PC-9 (cell line): ENCODE measurements at regions not wholly inside any gene's neighbourhood (a gene's known extent, or its start where the extent isn't known, plus 50 kb on each side); places are given as distances from the start of the nearest gene placed in this dataset.

Experiments used
- BruUV-seq: library from RNA; stranded (reverse); fragments of 400-500 nt; replicated peaks from 2 replicates; lab custom pipeline; 2021; lab: Mats Ljungman, UMichigan
- CTCF ChIA-PET: fragments of 300-600 bp; sonication (Branson Sonifier 250); formaldehyde crosslinking; loops from one replicate; lab custom pipeline; 2022; ENCODE audit warnings: antibody characterized with exemption; lab: Charles Lee
- POLR2A ChIA-PET: fragments of 300-600 bp; sonication (Branson Sonifier 250); formaldehyde crosslinking; loops from one replicate; lab custom pipeline; 2022; ENCODE audit warnings: antibody characterized with exemption; ENCODE audit not compliant: unreplicated experiment; lab: Charles Lee
- DNase-seq, 2 experiments: peaks; one replicate each; pipeline versions ENCODE4 v3.0.0 to v3.0.0-alpha.2; 2015 to 2022; ENCODE audit warnings: mixed read lengths in 1 of 2
- H2AFZ ChIP-seq: fragments of 200-600 bp; sonication (generic); 2 replicates; pipeline ENCODE4 v1.8.1; 2017; ENCODE audit warnings: antibody characterized with exemption
- H3F3A ChIP-seq: fragments of 200-600 bp; sonication (generic); 2 replicates; pipeline ENCODE4 v1.8.1; 2017; ENCODE audit warnings: antibody characterized with exemption, mild to moderate bottlenecking, low read depth; ENCODE audit not compliant: insufficient read depth
- H3K27ac ChIP-seq: fragments of 200-600 bp; sonication (generic); 2 replicates; pipeline ENCODE4 v1.6.1; 2016; ENCODE audit warnings: mixed run types
- H3K27me3 ChIP-seq: fragments of 200-600 bp; sonication (generic); 2 replicates; pipeline ENCODE4 v1.6.1; 2016; ENCODE audit warnings: low read depth, mixed run types; ENCODE audit not compliant: insufficient read depth
- H3K36me3 ChIP-seq: fragments of 200-600 bp; sonication (generic); 2 replicates; pipeline ENCODE4 v1.6.1; 2016; ENCODE audit warnings: low read depth, mixed run types
- H3K4me1 ChIP-seq: fragments of 200-600 bp; sonication (generic); replicated peaks from 2 replicates; pipeline ENCODE4 v1.6.1; 2016; ENCODE audit warnings: mixed run types; ENCODE audit not compliant: insufficient read depth
- H3K4me2 ChIP-seq: fragments of 200-600 bp; sonication (generic); 2 replicates; pipeline ENCODE4 v1.6.1; 2017; ENCODE audit warnings: mixed run types
- H3K4me3 ChIP-seq: fragments of 200-600 bp; sonication (generic); 2 replicates; pipeline ENCODE4 v1.6.1; 2016; ENCODE audit warnings: mixed run types
- H3K79me2 ChIP-seq: fragments of 200-600 bp; sonication (generic); 2 replicates; pipeline ENCODE4 v1.6.1; 2017; ENCODE audit warnings: low read depth, mixed run types
- H3K9me2 ChIP-seq: fragments of 200-600 bp; sonication (generic); 2 replicates; pipeline ENCODE4 v1.8.1; 2017; ENCODE audit warnings: mild to moderate bottlenecking; ENCODE audit not compliant: insufficient read depth
- H3K9me3 ChIP-seq: fragments of 200-600 bp; sonication (generic); 2 replicates; pipeline ENCODE4 v1.8.1; 2016; ENCODE audit warnings: low read depth; ENCODE audit not compliant: insufficient read depth
- H4K20me1 ChIP-seq: fragments of 200-600 bp; sonication (generic); 2 replicates; pipeline ENCODE4 v1.8.1; 2017; ENCODE audit not compliant: insufficient read depth
- EZH2 ChIP-seq: fragments of 200-600 bp; sonication (generic); IDR thresholded peaks from 2 replicates; pipeline ENCODE4 v1.8.0; 2017; ENCODE audit warnings: antibody characterized with exemption, low read depth
- intact Hi-C: fragments of 100-400 bp; cut with micrococcal nuclease; formaldehyde crosslinking; loops from one replicate; pipeline ENCODE4 v1.10.0; 2022; ENCODE audit not compliant: unreplicated experiment
- TF ChIP-seq, protein P1 (sequence below): fragments of 200-600 bp; sonication (generic); conservative IDR thresholded peaks from 2 replicates; pipeline ENCODE4 v1.6.1; 2017; ENCODE audit warnings: mixed run types, antibody characterized with exemption, mild to moderate bottlenecking, moderate library complexity

DNA sequence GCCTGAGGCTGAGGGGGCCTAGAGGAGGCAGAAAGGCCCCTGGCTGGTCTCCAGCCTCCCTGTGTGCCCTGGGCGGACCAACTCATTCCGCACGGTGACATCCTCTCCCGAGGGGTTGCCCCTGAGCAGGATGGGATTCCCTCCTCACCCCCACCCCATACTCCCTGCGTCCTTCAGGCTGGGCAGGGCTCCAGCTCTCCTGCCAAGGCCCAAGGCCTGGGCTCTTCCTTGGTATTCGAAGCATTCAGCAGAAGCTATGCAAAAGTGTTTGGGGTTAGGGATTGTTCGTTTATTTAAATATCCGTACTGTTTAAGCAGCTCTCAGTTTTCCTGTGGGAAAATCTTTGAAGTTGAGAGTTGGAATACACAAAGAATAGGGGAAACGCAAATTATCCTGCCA is 113.1 kb upstream of the RAB12 start:
- H3K27me3 ChIP-seq = peaks cover 49% of the 10 kb centered on the region
- no peaks in the 10 kb centered on the region for H3K36me3 ChIP-seq
- peaks cover 7% of the 10 kb centered on the region; the same call in 1 of the 2 replicates for H3K4me1 ChIP-seq
- ChIA-PET POLR2A (no interaction called here), CTCF (interaction anchor here (0.5 kb wide), 1 partner anchor 261 kb away, joined by 12 read pairs; no protein-coding TSS in a partner anchor)
- no peak for DNase-seq
- H3K4me2 ChIP-seq = no peak overlapping the region
- 0 out of 2 replicates have a peak, but pooled peaks cover 3% of the 10 kb centered on the region for H3K9me3 ChIP-seq
- H4K20me1 ChIP-seq = no peaks in the 10 kb centered on the region
- H3K9me2 ChIP-seq = no peaks in the 10 kb centered on the region
- TF ChIP-seq, protein P1, sequence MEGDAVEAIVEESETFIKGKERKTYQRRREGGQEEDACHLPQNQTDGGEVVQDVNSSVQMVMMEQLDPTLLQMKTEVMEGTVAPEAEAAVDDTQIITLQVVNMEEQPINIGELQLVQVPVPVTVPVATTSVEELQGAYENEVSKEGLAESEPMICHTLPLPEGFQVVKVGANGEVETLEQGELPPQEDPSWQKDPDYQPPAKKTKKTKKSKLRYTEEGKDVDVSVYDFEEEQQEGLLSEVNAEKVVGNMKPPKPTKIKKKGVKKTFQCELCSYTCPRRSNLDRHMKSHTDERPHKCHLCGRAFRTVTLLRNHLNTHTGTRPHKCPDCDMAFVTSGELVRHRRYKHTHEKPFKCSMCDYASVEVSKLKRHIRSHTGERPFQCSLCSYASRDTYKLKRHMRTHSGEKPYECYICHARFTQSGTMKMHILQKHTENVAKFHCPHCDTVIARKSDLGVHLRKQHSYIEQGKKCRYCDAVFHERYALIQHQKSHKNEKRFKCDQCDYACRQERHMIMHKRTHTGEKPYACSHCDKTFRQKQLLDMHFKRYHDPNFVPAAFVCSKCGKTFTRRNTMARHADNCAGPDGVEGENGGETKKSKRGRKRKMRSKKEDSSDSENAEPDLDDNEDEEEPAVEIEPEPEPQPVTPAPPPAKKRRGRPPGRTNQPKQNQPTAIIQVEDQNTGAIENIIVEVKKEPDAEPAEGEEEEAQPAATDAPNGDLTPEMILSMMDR = no peak
- intact Hi-C loops = no loop called here
- no TSS peak for BruUV-seq
- no peaks in the 10 kb centered on the region for H3F3A ChIP-seq
- H3K79me2 ChIP-seq = no peaks in the 10 kb centered on the region
- no peak overlapping the region for H3K27ac ChIP-seq
- no peak overlapping the region for H2AFZ ChIP-seq
- H3K4me3 ChIP-seq = no peak overlapping the region

DNA sequence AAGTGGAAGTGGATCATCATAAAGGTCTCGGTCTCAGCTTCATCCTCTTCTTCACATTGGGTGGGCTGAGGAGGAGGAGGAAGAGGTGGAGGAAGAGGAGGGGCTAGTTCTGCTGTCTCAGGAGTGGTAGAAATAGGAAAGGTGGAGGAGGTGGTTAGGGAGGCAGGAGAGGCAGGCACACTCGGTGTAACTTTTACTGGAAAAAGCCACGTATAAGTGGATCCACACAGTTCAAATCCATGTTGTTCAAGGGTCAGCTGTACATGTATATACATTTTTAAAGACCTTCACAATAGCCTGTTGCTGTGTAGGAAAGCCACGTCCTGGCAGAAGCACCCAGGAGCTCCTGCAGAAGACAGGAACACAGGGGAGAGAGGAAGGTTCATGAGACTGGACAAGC is 110.3 kb upstream of the RAB12 start:
- Histone ChIP-seq H3K4me3 (no peak overlapping the region), H3K4me2 (no peak overlapping the region), H3K9me3 (0 out of 2 replicates have a peak, but pooled peaks cover 3% of the 10 kb centered on the region), H3K27me3 (peaks cover 23% of the 10 kb centered on the region), H3K9me2 (no peaks in the 10 kb centered on the region), H4K20me1 (no peaks in the 10 kb centered on the region), H3F3A (no peaks in the 10 kb centered on the region), H3K27ac (no peak overlapping the region), H3K36me3 (no peaks in the 10 kb centered on the region), H2AFZ (no peak overlapping the region), H3K79me2 (no peaks in the 10 kb centered on the region), H3K4me1 (peaks cover 7% of the 10 kb centered on the region; the same call in 1 of the 2 replicates)
- POLR2A ChIA-PET = no interaction called here
- DNase-seq = no peak
- TF ChIP-seq, protein P1 = no peak
- no peak for TF ChIP-seq EZH2
- no TSS peak for BruUV-seq
- intact Hi-C loops = no loop called here
- CTCF ChIA-PET = no interaction called here

DNA sequence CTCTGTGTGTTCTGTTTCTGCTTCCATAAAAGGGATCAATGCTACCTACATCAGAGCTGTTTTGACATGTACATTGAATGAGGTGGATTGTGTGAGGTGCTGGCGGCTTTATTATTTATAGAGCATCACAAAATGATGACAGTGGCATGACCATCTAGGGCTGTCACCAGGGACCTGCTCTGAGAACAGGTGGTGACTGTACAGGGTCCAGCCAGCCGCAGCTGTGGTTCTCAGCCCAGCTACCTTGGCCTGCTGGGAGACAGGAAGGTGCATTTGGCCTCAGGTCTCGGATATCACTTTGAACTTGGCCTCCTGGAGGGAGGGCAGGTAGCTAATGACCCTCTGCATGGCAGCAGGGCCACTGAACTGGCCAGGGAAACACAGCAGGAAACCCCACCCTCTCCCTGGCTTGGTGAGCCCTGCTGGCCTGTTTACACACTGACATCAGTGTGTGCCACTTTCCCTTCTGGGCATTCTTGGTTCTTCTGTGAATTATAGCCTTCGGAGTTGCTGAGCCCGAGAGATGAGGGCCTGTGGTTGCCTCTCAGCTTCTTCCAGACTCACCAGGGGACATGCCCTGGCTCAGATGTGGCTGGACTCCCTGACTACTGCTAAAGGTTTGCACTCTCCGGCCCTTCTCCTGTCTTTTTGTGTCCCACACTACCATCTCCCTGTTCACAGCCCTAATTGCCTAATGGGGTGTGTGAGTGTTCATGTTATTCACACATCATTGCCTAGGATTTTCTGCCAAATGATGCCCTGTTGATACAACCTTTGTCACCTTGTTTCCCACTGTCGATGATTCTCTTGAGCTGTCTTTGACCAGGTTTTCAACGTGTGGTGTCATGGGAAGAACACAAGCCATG is 109.2 kb upstream of the RAB12 start:
- no peak for DNase-seq
- intact Hi-C loops = no loop called here
- Histone ChIP-seq H3K36me3 (no peaks in the 10 kb centered on the region), H3K4me3 (no peak overlapping the region), H3K27me3 (peaks cover 19% of the 10 kb centered on the region), H2AFZ (no peak overlapping the region), H3F3A (no peaks in the 10 kb centered on the region), H3K9me3 (0 out of 2 replicates have a peak, but pooled peaks cover 3% of the 10 kb centered on the region), H4K20me1 (no peaks in the 10 kb centered on the region), H3K4me1 (peaks cover 7% of the 10 kb centered on the region; the same call in 1 of the 2 replicates), H3K4me2 (no peak overlapping the region), H3K27ac (no peak overlapping the region), H3K9me2 (no peaks in the 10 kb centered on the region), H3K79me2 (no peaks in the 10 kb centered on the region)
- POLR2A ChIA-PET = no interaction called here
- CTCF ChIA-PET = no interaction called here
- TF ChIP-seq EZH2 = no peak
- TF ChIP-seq, protein P1 = no peak
- BruUV-seq = no TSS peak
